ENCODE measurements at regions not wholly inside any gene's neighbourhood (a gene's known extent, or its start where the extent isn't known, plus 50 kb on each side); places are given as distances from the start of the nearest gene placed in this dataset.

DNA sequence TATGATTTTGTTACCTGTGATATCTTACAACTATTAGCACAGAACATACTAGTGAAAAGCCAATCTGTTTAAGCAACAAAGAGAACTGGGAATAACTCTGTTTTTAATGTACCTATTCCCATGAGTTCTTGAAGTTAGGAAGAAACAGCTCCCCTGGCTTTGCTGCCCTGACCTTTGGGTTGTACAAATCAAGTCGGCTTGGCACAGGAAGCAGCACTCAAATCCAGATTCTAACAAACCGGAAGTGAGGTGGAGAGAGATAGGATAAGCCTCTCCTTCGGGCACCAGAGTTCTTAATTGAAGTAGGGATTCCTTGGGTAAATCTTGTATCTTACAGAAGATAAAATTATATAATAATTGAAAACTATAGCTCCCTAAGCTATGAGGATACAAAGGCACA, 144.8 kb upstream of the CPEB2 start:
- no peak for DNase-seq

DNA sequence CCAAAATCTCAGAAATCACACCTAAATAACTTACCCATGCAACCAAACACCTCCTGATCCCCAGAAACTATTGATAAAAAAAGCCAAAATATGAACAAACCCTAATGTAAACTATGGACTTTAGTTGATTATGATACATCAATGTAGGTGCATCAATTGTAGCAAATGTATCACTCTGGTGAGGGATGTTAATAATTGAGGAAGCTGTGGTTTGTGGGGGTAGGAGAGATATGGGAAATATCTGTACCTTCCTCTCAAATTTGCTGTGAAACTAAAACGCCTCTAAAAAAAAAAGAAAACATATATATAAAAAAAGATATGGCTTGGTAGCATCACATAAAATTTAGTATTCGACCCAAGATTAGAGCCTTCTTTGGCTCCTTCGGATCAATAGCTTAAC, 144.3 kb upstream of the CPEB2 start:
- no peak for DNase-seq

DNA sequence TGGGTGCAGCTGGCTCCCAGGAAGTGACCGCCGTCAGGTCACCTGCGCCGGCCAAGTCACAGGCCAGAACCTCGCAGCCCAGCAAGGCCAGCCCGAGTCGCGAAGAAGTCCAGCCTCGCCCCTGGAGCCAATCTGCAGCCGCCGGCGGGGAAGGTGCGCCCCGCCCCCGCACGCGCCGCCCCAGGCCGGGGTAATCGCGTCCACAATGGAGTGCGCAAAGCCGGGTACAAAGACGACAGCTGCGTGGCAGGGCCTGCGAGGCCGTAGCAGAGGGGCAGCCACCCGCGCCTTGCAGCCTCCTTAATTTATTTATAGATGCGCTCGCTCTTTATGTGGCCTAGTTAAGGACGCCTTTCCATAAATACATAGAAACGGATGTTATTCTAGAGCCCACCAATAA, 139.4 kb upstream of the CPEB2 start:
- DNase-seq: no peak

DNA sequence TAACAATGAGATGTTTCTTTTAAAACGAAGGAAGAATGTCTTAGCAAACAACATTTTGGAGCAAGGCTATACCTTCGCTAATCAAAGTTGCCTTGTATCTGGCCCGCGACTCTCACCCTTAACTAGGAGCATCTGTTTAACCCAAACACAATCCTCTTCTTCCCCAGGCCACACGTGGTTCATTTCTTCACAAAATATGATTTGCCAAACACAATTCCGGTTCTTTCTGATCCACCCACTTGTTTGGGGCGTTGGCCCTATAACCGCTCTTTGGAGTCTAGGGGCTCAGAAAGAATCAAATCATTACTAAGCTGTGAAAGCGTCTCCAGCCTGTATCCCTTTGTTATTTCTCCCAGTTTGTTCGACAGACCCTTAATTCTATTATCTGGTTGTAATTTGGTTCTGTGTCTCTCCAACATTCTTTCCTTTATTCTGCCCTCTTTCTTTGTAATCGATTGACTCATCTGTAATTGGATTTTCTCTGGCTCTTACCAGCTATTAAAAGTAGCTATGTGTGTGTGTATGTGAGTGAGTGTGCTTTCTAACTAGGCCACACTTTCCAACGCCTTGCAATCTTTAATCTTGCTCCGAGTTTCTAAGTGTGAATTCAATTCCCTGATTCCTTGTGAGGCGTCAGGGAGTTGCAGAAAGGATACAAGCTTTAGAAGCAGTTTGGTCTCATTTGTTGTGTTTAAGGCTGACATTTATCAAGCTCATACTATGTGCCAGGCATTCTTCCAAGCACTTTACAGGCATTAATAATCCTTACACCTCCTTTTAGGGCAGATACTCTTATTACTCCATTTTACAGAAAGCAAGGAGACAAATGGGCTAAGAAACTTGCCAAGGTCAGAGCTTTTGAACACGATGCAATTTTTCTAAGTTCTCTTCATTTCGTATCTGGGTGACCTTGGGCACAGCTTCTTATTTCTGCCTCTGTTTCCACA, 138.6 kb upstream of the CPEB2 start:
- no peak for DNase-seq

DNA sequence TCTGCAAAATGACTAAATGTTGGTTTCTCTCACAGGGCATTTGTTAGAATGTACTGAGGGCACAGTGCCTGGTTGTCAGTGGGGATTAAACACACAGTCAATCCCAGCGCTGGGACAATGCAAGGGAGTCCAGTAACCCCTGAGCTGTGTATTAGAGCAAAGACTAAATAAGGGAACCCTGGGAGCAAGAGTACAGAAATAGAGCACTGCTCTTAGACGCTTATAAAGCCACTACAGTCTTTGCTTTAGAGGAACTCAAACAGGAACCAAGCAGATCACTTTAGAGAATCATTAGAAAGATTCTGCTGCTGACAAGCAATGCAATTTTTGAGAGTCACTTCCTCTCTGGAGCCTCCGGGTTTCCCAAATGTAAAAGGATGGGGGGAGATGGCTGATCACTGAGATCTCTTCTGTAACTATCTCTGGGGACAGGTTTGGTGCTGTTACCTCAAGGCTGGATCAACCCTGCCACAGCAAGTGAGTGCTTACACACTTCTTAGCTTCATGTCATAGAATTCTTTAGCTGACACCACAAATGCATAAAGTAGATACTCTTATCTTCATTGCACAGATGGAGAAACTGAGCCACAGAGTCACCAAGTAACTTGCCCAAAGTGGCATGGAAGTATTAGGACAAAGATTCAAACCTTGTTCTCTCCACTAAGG, 137.8 kb upstream of the CPEB2 start:
- no peak for DNase-seq

DNA sequence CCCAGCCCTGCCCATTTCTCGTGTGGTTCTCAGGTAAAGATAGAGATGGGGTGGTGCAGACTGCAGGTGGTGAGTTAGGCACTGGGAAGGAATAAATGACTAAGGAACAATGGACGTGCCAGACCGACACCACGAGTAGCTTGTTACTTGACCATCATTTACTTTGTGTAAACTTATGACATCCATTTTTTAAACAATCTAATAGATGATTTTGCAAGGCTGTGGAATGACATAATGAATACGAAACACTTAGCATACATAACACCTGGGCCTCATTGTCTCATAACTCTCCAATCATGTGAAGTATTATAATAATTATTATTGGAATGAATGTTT, 137.3 kb upstream of the CPEB2 start:
- no peak for DNase-seq

DNA sequence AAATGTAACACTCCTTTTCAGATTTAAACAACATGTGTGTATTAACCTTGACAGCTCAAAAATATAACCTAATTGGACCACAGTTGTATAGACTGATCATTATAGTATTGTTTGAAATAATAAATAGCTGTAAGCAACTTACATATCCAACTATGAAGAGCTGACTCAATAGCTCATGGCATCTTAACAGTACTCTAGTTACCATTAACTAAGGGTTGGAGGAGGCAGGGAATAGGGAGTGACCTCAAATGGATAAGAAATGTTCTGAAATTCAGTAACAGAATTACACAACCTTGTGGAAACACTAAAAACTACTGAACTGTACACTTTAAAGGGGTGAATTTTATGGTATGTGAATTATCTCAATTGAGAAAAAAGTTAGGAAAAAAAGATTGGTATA, 136.5 kb upstream of the CPEB2 start:
- no peak for DNase-seq

DNA sequence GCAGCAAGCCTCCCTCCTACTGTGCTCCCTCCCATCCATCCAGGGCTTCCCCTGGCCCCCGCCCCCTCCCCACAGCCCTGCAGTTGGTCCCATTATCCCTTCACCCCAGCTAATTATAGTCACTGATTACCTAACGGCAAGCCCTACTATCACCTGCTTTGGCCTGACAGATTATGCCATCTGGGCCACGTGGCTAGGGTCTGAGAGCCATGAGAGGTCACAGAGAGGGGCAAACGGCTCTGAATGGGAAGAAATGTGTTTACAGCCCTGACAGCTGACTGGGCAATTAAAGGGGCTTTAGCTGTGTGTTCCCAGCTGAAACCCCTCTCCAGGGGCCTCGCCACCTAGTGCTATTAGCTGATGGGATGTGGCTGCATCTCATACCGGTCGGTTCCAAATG, 134.4 kb upstream of the CPEB2 start:
- DNase-seq: no peak

DNA sequence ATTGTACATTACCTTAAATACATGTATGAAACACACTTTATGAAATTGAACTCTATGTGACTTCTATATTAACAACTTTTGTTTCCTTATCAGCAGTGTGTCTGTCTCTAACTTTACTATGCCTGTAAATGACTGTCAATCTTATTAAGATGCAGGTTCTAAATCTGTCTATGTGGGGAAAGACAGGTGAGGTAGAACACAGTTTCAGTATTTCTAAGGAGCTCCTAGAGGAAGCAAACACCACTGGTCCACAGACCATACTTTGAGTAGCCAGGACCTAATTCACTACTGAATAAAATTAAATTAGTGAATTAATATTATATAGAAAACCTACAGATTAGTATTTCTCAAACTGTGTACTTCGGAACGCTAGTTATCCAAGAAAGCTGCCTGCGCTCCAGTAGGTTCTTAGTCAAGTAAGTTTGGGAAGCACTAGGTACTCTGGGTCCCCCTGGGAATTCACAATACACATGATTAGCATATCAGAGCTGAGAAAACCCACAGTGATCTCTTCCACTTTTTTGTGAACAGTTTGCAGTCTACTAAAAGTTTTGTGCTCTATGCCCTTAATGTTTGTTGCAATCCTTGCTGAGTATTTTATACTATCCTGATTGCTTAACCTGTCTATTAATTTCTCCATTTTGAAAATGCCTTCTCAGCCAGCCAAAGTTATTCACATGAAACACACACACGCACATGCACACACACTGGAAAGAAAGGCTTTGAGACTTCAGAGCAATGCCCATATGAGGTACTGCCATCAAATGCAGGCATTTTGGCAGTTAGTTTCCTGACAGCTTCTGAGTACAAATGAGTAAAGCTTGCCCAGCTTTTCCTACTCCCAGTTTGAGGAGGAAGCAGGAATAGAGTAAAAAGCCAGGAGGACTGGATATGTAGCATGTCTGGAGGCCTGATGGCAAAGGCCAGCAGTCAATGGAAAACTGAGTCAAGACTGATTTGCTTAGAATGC, 133.6 kb upstream of the CPEB2 start:
- DNase-seq: no peak

DNA sequence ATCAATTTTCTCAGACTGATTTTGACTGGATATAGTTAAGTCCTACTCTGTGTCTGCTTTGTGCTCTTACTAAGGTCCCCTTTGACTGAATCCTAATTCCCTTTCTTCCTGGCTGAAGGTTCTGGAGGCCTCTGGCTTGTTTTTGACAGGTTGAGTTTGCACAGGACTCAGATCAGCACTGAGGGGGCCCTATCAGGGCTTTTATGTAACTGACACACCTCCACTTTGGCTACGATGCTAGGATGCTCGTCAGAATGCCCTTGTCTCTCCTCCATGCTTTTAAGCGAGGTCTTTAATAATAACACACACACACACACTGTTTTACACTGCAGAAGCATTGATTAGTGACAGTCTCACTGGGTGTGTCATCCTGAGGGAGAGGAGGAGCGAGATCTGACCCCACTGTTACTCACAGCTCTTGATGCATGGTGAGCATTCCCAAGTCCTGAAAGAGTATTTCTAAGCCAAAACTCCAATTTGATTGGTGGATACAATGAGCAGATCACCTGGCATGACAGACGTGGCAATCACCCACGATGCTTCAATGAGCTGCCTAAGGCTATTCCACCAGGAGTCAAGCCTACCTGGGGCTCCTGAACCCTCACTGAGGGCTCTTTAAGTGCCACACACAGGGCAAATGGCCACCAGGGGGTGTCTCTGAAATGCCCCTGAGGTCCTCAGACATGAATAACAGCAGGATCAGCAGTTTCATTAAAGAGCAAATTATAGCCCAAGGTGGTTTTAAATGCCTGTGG, 130.4 kb upstream of the CPEB2 start:
- DNase-seq: no peak

DNA sequence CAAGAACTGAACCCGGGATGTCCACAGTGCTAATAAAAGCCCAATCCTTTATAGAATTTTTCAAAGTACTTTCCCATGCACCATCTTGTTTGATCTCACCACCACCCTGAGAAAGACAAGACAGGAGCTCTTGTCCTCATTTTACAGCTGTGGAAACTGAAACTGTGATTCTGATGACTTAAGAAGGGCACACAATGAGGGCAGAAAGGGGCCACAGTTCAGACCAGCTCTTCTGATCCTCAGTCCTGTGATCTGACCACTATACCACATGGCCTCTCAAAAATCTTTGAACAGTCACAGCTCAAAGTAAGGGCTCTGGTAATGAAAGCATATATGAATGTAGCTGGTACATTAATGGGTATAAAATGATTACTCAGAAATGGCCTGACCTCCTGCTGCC, 127.3 kb upstream of the CPEB2 start:
- DNase-seq: no peak

DNA sequence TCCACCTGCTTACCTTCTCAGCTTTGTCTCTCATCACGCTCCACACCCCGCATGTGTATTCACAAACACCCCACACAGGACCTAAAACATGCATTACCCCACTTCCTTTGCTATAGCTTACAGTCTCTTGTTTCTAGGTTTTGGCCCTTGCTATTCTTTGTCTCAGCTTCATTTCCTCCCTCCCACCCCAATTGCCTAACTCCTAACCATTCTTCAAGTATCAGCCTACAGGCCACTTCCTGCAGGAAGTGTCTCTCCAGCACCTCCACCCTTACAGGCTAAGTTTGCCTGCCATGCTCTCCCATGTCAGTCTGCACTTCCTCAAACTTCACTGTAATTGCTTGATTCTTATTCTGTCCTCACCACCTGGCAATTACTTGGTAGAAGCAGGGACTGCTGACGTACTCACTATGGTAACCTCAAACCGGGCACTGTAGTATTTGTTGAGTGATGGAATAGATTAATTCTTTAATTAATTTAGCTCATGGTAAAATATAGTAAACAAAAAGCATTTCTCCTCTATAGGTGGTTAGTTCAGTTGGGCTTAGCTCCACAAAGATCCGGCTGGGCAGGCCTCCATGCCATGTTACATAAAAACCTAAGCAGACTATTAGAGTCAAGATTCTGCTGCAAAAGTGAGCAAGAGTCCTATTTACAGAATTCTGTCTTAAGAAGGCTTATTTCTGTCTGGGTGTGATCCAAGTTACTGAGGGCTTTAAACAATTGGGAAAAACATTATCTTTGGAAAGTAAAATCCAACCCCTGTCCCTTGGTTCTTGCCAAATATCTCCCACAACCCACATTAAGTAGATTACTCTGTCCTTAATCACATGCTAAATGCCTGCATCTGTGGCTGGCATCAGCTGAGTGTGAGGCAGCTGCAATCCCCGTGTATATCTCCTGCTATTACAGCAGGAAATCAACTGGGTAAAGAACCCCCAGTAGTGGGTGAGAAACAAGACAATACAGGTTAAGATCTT, 124.7 kb upstream of the CPEB2 start:
- DNase-seq: no peak

DNA sequence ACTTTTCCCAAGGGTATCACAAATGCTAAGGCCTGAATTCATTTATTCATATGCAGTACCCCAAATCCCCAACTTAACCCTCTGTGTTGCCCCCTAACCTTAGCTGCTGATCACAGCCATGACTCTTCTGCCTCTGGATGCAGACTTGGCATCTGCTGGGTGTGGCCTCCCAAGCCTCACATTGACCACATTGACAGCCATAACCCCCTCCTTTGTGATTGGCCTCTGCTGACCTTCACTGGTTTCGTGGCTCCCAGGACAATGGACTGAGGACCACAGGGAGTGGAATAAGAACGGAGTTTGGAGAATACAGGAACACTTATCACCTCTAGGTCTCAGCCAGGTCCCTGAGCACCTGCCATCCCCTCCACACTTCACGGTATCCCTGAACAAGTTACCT, 123.6 kb upstream of the CPEB2 start:
- no peak for DNase-seq

DNA sequence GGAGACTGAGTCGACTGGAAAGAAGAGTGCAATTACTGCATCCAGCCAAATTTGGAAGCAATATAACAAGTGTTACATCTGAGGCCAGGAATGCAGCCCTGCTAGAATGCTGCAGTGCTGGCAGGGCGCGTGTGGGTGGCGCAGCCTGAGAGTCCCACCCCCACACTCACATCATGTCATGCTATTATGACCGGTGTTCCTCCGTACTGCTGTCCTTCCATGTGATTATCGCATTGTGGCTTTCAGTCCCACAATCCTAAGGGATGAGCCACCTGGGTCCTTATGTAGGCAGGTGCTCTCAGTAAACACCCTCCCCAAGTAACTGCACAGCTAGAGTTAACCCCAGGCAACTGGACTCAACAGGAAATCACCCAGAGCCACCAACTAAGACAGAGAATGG, 122.6 kb upstream of the CPEB2 start:
- no peak for DNase-seq

DNA sequence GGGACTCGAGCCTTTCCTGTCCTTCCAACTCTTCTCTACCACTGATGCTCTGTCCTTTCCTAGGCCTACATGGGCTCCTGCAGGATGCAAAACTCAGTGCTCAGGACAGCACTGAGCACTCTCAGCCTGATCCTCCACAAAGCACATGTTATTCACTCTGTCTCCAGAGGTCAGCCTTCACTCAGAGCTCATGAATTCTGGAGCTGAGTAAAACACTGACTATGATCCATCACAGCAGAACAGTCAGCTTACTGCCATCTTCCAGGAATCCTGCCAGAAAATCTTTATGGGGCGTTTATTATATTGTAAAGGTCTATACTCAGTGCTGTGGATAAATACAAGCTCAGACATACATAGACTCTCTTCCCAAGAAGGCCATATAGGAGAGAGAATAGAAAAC, 121.5 kb upstream of the CPEB2 start:
- no peak for DNase-seq

DNA sequence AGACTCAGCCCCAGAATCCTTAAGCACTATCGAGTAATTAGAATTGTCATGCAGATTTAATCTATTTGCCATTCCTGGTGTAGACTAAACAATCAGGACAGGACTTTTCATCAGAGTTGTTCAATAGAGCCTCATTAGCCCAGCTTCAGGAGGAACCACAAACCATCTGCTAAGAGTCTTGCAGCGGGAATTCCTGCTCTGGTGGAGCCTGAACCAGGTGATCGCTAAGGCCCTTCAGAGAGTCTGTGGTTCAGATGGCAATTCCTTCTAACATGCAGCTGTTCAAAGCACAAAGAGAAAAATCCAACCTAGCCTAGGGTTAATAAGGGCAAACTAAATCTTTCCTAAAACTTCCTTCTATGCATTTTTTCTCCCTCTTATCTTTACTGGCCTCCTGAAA, 119.1 kb upstream of the CPEB2 start:
- DNase-seq: no peak

DNA sequence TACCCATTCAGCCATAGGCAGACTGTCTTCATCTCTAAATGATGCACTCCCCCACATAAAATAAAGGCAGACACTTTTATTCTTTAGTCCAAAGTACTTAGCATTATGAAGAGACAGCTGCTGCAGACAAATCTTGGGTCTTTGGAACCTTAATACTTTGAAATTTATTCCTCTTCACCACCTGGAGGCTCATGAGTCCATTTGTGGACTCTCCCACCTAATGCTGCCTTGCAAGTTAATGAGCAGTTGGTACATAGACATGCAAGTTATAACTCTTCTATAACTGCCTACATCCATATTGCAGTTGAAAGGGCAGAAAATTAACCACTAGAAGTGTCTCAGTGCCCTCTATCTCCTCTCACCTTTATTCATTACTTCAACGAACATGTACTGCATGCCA, 118.6 kb upstream of the CPEB2 start:
- DNase-seq: no peak

DNA sequence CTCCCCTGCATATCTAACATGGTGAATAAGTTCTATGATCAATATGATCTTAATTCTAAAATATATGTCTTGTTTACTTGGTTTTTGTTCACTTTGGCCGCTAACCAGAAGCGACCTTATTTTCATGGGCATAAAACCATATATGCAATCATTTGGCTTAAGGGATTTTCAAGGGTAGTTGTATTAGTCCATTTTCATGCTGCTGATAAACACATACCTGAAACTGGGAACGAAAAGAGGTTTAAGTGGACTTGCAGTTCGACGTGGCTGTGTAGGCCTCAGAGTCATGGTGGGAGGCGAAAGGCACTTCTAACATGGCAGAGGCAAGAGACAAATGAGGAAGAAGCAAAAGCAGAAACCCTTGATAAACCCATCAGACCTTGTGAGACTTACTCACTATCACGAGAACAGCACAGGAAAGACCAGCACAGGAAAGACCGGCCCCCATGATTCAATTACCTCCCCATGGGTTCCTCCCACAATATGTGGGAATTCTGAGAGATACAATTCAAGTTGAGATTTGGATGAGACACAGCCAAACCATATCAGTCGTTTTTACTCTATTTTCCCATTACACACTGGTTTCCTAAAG, 114.3 kb upstream of the CPEB2 start:
- no peak for DNase-seq

DNA sequence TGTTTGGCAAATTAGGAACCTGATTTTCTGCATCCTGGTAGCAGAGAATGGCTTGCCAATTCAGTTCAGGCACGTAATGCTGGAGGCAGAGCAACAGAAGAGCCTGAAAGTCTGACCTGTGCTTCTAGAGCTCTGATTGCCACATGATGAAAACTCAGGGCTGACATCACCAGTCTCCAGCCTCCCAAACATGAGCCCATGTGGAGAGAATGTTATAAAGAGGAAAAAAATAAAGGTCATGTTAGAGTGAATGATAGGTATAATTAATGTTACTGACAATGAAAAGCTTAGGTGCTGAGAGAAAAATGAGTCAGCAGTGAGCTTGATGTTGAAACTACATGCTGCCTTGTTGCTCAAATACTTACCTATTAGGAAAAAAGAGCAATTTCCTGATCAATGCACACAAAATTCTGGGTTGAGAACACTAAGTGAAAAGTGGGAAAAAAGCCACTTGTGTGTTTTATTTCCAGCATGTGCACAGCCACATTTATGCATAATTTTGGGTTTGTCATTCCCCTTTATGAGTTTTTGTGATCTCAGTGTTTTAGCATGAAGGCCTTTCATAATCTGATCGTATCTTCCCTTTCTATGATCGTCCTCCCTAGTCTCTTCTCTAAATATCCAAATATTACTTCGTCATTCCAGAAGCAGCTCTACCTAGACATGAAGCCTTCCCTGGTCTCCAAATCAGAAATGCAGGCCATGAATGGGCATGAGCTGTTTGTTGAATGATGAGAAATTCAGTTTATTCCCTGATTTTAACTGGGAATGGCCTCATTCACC, 113.3 kb upstream of the CPEB2 start:
- DNase-seq: no peak

DNA sequence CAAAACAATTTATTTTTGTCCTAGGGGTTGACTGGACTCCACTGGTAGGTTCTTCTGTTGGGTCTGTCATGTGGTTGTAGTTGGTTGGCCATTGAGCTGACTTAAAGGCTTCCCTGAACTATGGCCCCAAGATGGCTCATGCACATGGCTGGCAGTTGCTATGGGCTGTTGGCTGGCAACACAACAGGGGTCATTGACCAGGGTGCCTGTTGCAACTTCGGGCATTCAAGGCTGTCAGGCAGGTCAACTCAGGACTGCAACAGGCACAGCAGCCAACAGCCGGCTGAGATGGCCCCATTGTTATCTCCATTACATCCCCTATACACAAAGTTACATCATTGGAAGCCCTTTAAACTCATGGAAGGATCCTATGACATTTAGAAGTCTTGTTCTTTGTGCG, 109.7 kb upstream of the CPEB2 start:
- DNase-seq: no peak

Data from fibroblast of skin of back (primary cell).